Thymus (tissue), 11 donors: ENCODE measurements at regions not wholly inside any gene's neighbourhood (a gene's known extent, or its start where the extent isn't known, plus 50 kb on each side); places are given as distances from the start of the nearest gene placed in this dataset.
A peak's percentile ranks its signal among the peaks of the same experiment; 100 is the strongest.

Source experiments
- DNase-seq, 9 donors: peaks; one replicate each; pipeline ENCODE4 v3.0.0-alpha.2; 2013; ENCODE audit warnings: low spot score in 9 of 9, low read depth in 6 of 9, missing footprints in 1 of 9
- H3K27ac ChIP-seq, 2 donors: one replicate each; pipeline ENCODE4 v1.5.1; 2013; ENCODE audit warnings: control low read depth in 1 of 2, low read depth in 1 of 2, low read length in 1 of 2, mild to moderate bottlenecking in 1 of 2, moderate library complexity in 1 of 2
- H3K27me3 ChIP-seq, 2 donors: one replicate each; pipeline ENCODE4 v1.5.1; 2013; ENCODE audit warnings: low read length in 1 of 2; ENCODE audit not compliant: control insufficient read depth in 2 of 2, insufficient read depth in 1 of 2
- H3K36me3 ChIP-seq, 2 donors: one replicate each; pipeline ENCODE4 v1.5.1; 2013; ENCODE audit warnings: low read length in 1 of 2, mild to moderate bottlenecking in 1 of 2, moderate library complexity in 1 of 2; ENCODE audit not compliant: control insufficient read depth in 2 of 2, insufficient read depth in 2 of 2
- H3K4me1 ChIP-seq, 2 donors: one replicate each; pipeline ENCODE4 v1.5.1; 2013; ENCODE audit warnings: low read length in 2 of 2; ENCODE audit not compliant: control insufficient read depth in 2 of 2, insufficient read depth in 2 of 2
- H3K4me3 ChIP-seq, 2 donors: one replicate each; pipeline ENCODE4 v1.5.1; 2013; ENCODE audit warnings: low read length in 2 of 2, control low read depth in 1 of 2, mild to moderate bottlenecking in 1 of 2
- H3K9me3 ChIP-seq, 2 donors: one replicate each; pipeline ENCODE4 v1.5.1; 2013; ENCODE audit warnings: low read length in 1 of 2, mild to moderate bottlenecking in 1 of 2; ENCODE audit not compliant: control insufficient read depth in 2 of 2, insufficient read depth in 1 of 2
- WGBS: extraction: QIAGEN DNeasy Blood & Tissue Kit; methylation state at CpG from one replicate; pipeline ENCODE4 v1.1.7; 2013; 5-methylcytosine and 5-hydroxymethylcytosine counted together
- donor health status: healthy.

GRCh38 chr5:3862906-3863305 is 267.3 kb downstream of the IRX1 start:
- Histone ChIP-seq H3K9me3 (peaks cover 2 to 32% of the 10 kb centered on the region in 2 donors), H3K4me3 (no peak overlapping the region), H3K36me3 (no peaks in the 10 kb centered on the region), H3K27ac (no peak overlapping the region), H3K27me3 (no peaks in the 10 kb centered on the region), H3K4me1 (peaks cover 11 to 30% of the 10 kb centered on the region in 2 donors)
- WGBS, result 71% methylated on average over 4 of the region's 4 CpGs
- no peak for DNase-seq

GRCh38 chr5:3875144-3875543 is 279.5 kb downstream of the IRX1 start:
- 98% methylated on average over 10 of the region's 10 CpGs for WGBS
- Histone ChIP-seq H3K4me1 (peaks cover 0 to 12% of the 10 kb centered on the region in 2 donors), H3K27ac (no peak overlapping the region), H3K27me3 (no peaks in the 10 kb centered on the region), H3K9me3 (no peaks in the 10 kb centered on the region), H3K4me3 (no peak overlapping the region), H3K36me3 (no peaks in the 10 kb centered on the region)
- no peak for DNase-seq

- Histone ChIP-seq H3K4me3 (no peak overlapping the region), H3K27ac (no peak overlapping the region), H3K36me3 (no peaks in the 10 kb centered on the region), H3K4me1 (peaks cover 10 to 36% of the 10 kb centered on the region in 2 donors), H3K27me3 (no peaks in the 10 kb centered on the region), H3K9me3 (peaks cover 0 to 7% of the 10 kb centered on the region in 2 donors)
- DNase-seq, result no peak
- 96% methylated on average over 4 of the region's 4 CpGs for WGBS
Measured at GRCh38 chr5:3878267-3878666, 282.6 kb downstream of the IRX1 start.

- Histone ChIP-seq H3K9me3 (peaks cover 0 to 13% of the 10 kb centered on the region in 2 donors), H3K4me1 (peaks cover 38 to 73% of the 10 kb centered on the region in 2 donors), H3K36me3 (no peaks in the 10 kb centered on the region), H3K27me3 (no peaks in the 10 kb centered on the region), H3K27ac (peak overlapping the region in 1 of 2 donors; percentile 71), H3K4me3 (no peak overlapping the region)
- 49% methylated on average over 11 of the region's 11 CpGs for WGBS
- DNase-seq, result peak in 4 of 9 donors; percentile 18 to 74 (median 56)
Measured at GRCh38 chr5:3883040-3883439, 287.4 kb downstream of the IRX1 start.

GRCh38 chr5:3886524-3887451 is 291.2 kb downstream of the IRX1 start:
- Histone ChIP-seq H3K4me3 (peak overlapping the region in 1 of 2 donors; percentile 4), H3K9me3 (peaks cover 0 to 9% of the 10 kb centered on the region in 2 donors), H3K27ac (peak overlapping the region; percentile 80 to 96), H3K4me1 (peaks cover 72 to 90% of the 10 kb centered on the region in 2 donors), H3K36me3 (no peaks in the 10 kb centered on the region), H3K27me3 (no peaks in the 10 kb centered on the region)
- peak; percentile 66 to 93 (median 82) for DNase-seq
- WGBS, result 4% methylated on average over 9 of the region's 9 CpGs

GRCh38 chr5:3888310-3888709 is 292.7 kb downstream of the IRX1 start:
- WGBS, result 39% methylated on average over 6 of the region's 6 CpGs
- peak overlapping the region; percentile 40 to 92 for H3K27ac ChIP-seq

GRCh38 chr5:3889412-3890142 is 293.9 kb downstream of the IRX1 start:
- Histone ChIP-seq H3K27me3 (no peaks in the 10 kb centered on the region), H3K36me3 (no peaks in the 10 kb centered on the region), H3K4me3 (no peak overlapping the region), H3K27ac (peak overlapping the region in 1 of 2 donors; percentile 92), H3K4me1 (peaks cover 51 to 67% of the 10 kb centered on the region in 2 donors), H3K9me3 (peaks cover 0 to 13% of the 10 kb centered on the region in 2 donors)
- no peak for DNase-seq
- WGBS, result 95% methylated on average over 12 of the region's 12 CpGs

More at GRCh38 chr5:3888310-3888709, 292.7 kb downstream of the IRX1 start:
- DNase-seq, result peak in 6 of 9 donors; percentile 46 to 76 (median 58)
- Histone ChIP-seq H3K27me3 (no peaks in the 10 kb centered on the region), H3K4me1 (peaks cover 62 to 80% of the 10 kb centered on the region in 2 donors), H3K9me3 (peaks cover 0 to 13% of the 10 kb centered on the region in 2 donors), H3K36me3 (no peaks in the 10 kb centered on the region), H3K4me3 (no peak overlapping the region)

GRCh38 chr5:3891113-3891512 is 295.5 kb downstream of the IRX1 start:
- Histone ChIP-seq H3K27me3 (no peaks in the 10 kb centered on the region), H3K4me3 (no peak overlapping the region), H3K4me1 (peaks cover 40 to 53% of the 10 kb centered on the region in 2 donors), H3K27ac (peak overlapping the region; percentile 19 to 87), H3K9me3 (peaks cover 0 to 10% of the 10 kb centered on the region in 2 donors), H3K36me3 (no peaks in the 10 kb centered on the region)
- peak in 6 of 9 donors; percentile 26 to 78 (median 54) for DNase-seq
- 5% methylated on average over 3 of the region's 3 CpGs for WGBS

- H3K27ac ChIP-seq, result no peak overlapping the region
- H3K9me3 ChIP-seq, result peaks cover 0 to 8% of the 10 kb centered on the region in 2 donors
- DNase-seq, result no peak
Measured at GRCh38 chr5:3893527-3893926, 297.9 kb downstream of the IRX1 start.

More at GRCh38 chr5:3893527-3893926, 297.9 kb downstream of the IRX1 start:
- Histone ChIP-seq H3K36me3 (no peaks in the 10 kb centered on the region), H3K4me1 (peaks cover 29 to 35% of the 10 kb centered on the region in 2 donors), H3K4me3 (no peak overlapping the region), H3K27me3 (no peaks in the 10 kb centered on the region)
